GM18498 (cell line): ENCODE measurements at regions not wholly inside any gene's neighbourhood (a gene's known extent, or its start where the extent isn't known, plus 50 kb on each side); places are given as distances from the start of the nearest gene placed in this dataset.
"Not testable (repeated sequence)": the region's sequence is repeated elsewhere in the genome, so short reads cannot be mapped to it uniquely, and the experiment has no call there.

ENCODE experiments used
- ATAC-seq: cut with Tn5 transposase; IDR thresholded peaks from one replicate; pipeline ENCODE4 v1.9.1; 2021; ENCODE audit warnings: mild to moderate bottlenecking, moderate library complexity; ENCODE audit not compliant: unreplicated experiment

DNA sequence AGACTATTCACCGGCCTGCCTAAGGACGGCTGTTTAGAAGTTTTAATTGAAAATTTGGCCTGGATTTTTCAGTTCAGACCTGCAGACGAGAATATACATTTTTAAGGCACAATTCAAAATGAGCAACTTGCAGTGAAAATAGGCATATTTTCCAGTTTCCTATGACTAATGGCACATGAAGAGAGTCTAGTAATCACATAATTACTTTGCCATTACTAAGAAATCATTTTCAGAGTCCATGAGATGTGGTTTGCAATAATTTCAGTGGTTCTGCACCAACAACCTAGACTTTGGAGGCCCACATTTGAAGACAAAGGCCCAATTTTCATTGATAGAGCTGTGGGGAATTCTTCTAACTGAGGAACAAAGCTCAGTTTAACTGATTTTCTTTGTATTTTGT lies 205.3 kb downstream of the SOX2 start:
- ATAC-seq = no peak

DNA sequence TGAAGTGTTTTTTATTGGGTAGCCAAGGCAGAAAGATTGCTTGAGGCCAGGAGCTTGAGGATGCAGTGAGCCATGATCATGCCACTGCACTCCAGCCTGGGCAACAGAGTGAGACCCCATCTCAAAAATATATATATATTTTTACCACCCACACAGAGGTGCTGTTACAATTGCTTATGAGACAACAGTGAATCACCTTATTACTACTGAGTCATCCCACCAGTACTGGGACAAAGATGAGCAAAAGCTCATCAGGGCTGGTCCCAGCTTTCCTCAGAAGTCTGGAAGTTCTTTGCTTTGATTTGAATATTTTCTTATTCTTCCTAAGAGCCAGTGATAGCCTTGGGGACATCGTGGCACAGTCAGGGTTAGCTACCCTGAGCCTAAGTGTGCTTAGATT lies 207.7 kb downstream of the SOX2 start:
- ATAC-seq = no peak

GRCh38 chr3:181920409-181920808 lies 208.7 kb downstream of the SOX2 start:
- no peak for ATAC-seq

- ATAC-seq = peak; percentile 98
Measured at GRCh38 chr3:181921220-181921619, 209.5 kb downstream of the SOX2 start.

DNA sequence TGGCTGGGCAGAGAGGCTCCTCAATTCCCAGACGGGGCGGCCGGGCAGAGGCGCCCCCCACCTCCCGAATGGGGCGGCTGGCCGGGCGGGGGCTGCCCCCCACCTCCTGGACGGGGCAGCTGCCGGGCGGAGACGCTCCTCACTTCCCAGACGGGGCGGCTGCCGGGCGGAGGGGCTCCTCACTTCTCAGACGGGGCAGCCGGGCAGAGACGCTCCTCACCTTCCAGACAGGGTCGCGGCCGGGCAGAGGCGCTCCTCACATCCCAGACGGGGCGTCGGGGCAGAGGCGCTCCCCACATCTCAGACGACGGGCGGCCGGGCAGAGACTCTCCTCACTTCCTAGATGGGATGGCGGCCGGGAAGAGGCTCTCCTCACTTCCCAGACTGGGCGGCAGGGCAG lies 214.1 kb downstream of the SOX2 start:
- ATAC-seq = not testable (repeated sequence)

- no peak for ATAC-seq
Measured at GRCh38 chr3:181929501-181929900, 217.8 kb downstream of the SOX2 start.

DNA sequence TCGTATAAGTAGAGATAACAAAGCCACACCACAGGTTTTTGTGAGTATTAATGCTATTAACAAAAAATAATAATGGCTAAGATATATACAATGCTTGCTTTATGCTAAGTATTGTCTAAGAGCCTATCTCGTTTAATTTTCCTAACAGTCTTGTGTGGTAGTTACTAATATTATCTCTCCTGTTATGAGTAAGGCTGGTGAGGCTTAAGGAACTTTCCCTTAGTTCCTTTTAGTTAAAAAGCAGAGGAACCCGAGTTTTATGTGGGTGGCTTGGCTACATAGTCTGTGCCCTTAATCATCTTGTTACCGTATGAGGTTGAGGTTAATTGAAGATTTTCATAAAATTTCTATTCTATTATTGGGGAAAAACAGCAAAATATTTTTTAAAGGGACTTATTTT lies 218.4 kb downstream of the SOX2 start:
- no peak for ATAC-seq

GRCh38 chr3:181932039-181932438 lies 220.3 kb downstream of the SOX2 start:
- ATAC-seq = peak; percentile 74

DNA sequence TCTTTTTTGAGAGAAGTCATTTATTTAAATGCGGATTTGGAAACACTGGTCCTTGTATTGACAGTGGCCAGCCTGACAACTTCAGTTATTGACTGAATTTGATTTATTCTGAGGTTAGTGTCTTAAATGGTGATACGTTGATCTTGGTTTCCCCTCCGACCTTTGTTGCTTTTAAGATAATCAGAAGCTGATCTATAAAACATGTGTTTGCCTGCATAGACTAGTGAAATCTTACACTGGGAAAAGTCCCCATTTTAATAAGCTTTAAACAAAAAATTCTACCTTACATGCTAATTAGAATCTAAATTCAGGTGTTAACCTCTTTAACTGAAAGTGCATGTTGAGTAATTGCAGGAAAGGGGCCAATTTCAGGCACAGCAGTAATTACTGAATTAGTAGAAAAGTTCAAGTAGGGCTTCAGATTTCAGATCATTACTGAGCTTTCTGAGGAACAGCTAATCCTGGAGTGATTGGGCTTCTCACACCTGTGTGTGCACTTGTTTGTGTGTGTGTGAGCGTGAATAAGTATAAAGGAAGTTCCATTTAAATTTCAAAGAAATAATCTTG lies 221.4 kb downstream of the SOX2 start:
- no peak for ATAC-seq

- ATAC-seq = no peak
Measured at GRCh38 chr3:181935915-181936314, 224.2 kb downstream of the SOX2 start.

GRCh38 chr3:181936774-181937173 lies 225.0 kb downstream of the SOX2 start:
- no peak for ATAC-seq

GRCh38 chr3:181938580-181938979 lies 226.9 kb downstream of the SOX2 start:
- ATAC-seq = not testable (repeated sequence)

- no peak for ATAC-seq
Measured at GRCh38 chr3:181940703-181941102, 229.0 kb downstream of the SOX2 start.

GRCh38 chr3:181941250-181941649 lies 229.5 kb downstream of the SOX2 start:
- ATAC-seq = peak; percentile 83

DNA sequence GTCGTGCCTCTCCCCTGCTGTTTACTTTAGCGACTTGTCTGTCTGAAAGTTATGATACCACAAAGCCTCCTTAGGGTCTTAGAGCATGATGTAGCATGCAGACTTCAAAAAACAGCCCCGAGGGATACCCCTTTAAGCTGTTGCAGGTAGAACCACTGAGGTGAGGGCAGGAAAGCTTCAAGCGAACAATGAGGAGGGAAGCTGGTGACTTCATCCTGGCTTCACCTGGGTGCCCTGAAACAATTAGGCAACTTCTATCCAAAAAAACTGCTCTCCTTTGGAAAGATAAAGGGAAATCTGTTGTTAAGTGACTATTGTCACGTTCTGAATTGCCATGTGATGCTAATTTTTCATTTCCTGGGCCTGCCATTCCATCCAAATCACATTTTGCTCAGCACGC lies 231.6 kb downstream of the SOX2 start:
- ATAC-seq = no peak

GRCh38 chr3:181947606-181948005 lies 235.9 kb downstream of the SOX2 start:
- ATAC-seq = no peak

GRCh38 chr3:181948286-181948685 lies 236.6 kb downstream of the SOX2 start:
- ATAC-seq = no peak

- no peak for ATAC-seq
Measured at GRCh38 chr3:181952221-181952620, 240.5 kb downstream of the SOX2 start.

GRCh38 chr3:181952929-181953328 lies 241.2 kb downstream of the SOX2 start:
- no peak for ATAC-seq

DNA sequence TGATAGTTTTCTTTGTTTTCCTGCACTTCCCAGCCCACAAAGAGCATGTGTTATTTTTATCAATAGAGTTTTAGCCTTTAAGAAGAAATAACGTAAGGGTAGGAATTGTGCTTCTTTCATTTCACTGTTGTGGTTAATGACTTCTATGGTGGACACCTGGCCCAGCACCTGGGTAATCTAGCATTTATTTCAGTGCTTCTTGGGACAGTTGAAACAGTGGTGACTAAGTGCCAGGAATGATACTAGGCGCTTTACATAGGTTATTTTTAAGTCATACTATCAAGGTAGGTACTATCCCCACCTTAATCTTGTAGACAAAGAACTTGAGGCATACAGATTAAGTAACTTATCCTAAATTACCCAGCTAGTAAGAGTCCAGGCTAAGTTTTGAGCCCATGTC lies 243.8 kb downstream of the SOX2 start:
- ATAC-seq = peak; percentile 47

DNA sequence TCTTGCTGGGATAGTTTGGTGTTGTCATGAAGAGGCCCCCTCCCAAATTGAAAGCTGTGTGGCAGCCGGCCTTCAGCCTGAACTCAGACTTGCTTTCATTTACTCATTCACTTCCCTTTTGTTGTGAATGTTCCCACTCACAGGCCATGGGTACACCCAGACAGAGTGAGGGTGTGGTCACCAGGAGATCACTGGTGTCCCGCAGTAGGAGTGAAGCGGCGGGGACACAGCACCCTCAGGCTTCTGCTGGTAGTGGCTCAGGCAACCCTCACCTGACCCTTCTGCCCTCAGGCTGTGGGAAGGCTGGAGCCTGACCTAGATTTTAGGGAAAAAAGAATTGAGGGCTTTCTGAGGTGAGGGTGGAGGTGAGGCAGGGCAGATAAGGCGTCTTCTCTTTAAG lies 244.4 kb downstream of the SOX2 start:
- peak; percentile 42 for ATAC-seq

- ATAC-seq = no peak
Measured at GRCh38 chr3:181966393-181966792, 254.7 kb downstream of the SOX2 start.

- ATAC-seq = no peak
Measured at GRCh38 chr3:181969925-181970324, 258.2 kb downstream of the SOX2 start.
